ENCODE measurements at regions not wholly inside any gene's neighbourhood (a gene's known extent, or its start where the extent isn't known, plus 50 kb on each side); places are given as distances from the start of the nearest gene placed in this dataset.

DNA sequence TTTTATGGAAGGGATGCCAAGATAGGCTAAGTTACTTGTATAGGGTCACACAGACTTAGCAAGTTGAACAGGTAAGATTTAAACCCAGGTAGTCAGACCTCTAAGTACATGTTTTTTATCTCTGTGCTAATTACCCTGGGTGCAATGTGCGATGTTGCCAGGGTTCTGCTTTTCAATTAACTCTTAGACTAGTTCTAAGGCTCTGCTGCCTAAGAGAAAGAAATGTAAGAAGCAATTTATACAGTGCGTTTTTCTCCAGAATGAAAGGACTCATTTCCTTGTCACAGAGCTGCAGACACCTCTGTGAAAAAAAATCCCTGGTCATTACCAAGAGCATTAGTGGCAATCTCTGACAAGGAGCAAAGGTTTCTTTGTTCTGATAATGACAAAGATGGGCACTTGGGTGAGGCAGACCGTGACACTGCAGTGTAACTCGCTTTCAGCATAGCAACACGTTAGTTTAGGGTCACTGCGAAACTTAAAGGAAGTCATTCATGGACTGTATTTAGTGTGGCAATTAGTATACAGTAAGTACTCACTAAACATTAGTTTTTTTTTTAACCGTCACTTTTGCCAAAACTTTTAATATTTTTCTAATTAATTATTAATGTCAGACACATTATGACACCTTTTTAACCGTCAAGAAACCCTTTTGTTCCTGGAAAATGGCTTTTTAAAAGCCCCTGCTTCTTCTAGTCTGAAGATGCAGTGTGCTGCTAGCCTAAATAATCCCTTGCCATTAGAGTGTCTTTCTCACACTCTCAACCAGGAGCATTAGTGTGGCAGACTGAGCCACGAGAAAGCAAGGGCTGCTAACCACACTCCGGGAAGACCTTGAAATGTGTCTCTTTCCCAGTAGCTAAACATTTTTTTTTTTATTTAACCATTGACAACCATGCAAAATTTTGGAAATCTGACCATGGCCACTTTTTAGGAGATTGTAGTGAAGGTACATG is 520.0 kb upstream of the C9orf72 start:
- TF ChIP-seq, protein P1, sequence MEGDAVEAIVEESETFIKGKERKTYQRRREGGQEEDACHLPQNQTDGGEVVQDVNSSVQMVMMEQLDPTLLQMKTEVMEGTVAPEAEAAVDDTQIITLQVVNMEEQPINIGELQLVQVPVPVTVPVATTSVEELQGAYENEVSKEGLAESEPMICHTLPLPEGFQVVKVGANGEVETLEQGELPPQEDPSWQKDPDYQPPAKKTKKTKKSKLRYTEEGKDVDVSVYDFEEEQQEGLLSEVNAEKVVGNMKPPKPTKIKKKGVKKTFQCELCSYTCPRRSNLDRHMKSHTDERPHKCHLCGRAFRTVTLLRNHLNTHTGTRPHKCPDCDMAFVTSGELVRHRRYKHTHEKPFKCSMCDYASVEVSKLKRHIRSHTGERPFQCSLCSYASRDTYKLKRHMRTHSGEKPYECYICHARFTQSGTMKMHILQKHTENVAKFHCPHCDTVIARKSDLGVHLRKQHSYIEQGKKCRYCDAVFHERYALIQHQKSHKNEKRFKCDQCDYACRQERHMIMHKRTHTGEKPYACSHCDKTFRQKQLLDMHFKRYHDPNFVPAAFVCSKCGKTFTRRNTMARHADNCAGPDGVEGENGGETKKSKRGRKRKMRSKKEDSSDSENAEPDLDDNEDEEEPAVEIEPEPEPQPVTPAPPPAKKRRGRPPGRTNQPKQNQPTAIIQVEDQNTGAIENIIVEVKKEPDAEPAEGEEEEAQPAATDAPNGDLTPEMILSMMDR (IDR thresholded peaks at IDR 0.05; ENCODE audit: low read depth, low read length) = no peak
- no peak for TF ChIP-seq EZH2phosphoT487 (IDR thresholded peaks at IDR 0.05; ENCODE audit: low read depth)
